ENCODE measurements at regions not wholly inside any gene's neighbourhood (a gene's known extent, or its start where the extent isn't known, plus 50 kb on each side); places are given as distances from the start of the nearest gene placed in this dataset.

DNA sequence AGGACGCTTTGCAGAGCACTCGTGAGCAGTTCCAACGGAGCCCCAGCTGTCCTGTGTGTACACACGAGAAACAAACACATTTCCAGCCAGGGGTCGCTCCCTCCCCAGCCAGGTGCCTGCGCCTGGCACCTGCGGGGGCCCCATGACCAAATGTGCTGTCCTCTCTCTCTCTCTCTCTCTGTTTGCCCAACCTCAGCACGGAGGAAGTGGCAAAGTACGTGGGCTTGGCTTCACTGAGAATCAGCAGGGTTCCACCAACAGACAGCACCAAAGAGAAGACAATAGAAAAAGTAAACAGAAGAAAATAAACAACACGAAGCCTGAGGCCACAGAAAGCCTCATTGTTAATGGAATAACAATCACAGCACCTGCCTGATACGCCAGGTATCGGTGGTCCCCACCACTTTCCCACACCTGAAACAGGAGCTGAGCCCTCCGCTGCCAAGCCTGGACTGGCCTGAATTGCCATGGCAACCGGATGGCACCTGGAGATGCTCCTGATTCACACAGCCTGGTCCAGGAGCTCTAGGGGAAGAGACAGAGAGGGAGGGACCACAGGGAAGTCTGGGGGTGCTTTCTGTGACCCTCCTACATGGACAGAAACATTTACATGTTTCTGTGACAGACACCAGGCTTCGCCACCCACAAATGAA lies 103.9 kb upstream of the CACNA1A start:
- TF ChIP-seq EZH2 (IDR thresholded peaks at IDR 0.05; ENCODE audit: borderline replicate concordance), result no peak
- TF ChIP-seq, protein P1, sequence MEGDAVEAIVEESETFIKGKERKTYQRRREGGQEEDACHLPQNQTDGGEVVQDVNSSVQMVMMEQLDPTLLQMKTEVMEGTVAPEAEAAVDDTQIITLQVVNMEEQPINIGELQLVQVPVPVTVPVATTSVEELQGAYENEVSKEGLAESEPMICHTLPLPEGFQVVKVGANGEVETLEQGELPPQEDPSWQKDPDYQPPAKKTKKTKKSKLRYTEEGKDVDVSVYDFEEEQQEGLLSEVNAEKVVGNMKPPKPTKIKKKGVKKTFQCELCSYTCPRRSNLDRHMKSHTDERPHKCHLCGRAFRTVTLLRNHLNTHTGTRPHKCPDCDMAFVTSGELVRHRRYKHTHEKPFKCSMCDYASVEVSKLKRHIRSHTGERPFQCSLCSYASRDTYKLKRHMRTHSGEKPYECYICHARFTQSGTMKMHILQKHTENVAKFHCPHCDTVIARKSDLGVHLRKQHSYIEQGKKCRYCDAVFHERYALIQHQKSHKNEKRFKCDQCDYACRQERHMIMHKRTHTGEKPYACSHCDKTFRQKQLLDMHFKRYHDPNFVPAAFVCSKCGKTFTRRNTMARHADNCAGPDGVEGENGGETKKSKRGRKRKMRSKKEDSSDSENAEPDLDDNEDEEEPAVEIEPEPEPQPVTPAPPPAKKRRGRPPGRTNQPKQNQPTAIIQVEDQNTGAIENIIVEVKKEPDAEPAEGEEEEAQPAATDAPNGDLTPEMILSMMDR (IDR thresholded peaks at IDR 0.05; ENCODE audit: poor library complexity), result peak; percentile 11
- no peak for TF ChIP-seq EZH2phosphoT487 (IDR thresholded peaks at IDR 0.05; ENCODE audit: low read depth, severe bottlenecking, unreplicated experiment)

All from hepatocyte (in vitro differentiated cells).